Heart left ventricle (tissue), 16 donors: ENCODE measurements at regions not wholly inside any gene's neighbourhood (a gene's known extent, or its start where the extent isn't known, plus 50 kb on each side); places are given as distances from the start of the nearest gene placed in this dataset.

Source experiments
- ATAC-seq, 4 donors: fragments of 200-7000 bp; cut with Tn5 transposase; one replicate each; pipeline ENCODE4 v1.9.1; 2020 to 2022; ENCODE audit warnings: moderate library complexity in 4 of 4, mild to moderate bottlenecking in 3 of 4, moderate number of reproducible peaks in 1 of 4
- DNase-seq, 5 donors: peaks; one replicate each; pipeline ENCODE4 v3.0.0-alpha.2; 2020
- H3K27ac ChIP-seq, 12 donors: fragments of 200-600 bp; sonication (generic) in 4 of 12; one replicate each; pipeline versions ENCODE4 v1.5.0 to v1.8.0; 2016 to 2022; ENCODE audit warnings: mild to moderate bottlenecking in 2 of 12
- H3K27me3 ChIP-seq, 9 donors: fragments of 200-600 bp; sonication (generic) in 2 of 9; one replicate each; pipeline versions ENCODE4 v1.5.1 to v1.8.0; 2016 to 2022; ENCODE audit warnings: mild to moderate bottlenecking in 3 of 9
- H3K36me3 ChIP-seq, 9 donors: fragments of 200-600 bp; sonication (generic) in 2 of 9; one replicate each; pipeline versions ENCODE4 v1.5.0 to v1.8.0; 2018 to 2022; ENCODE audit warnings: mild to moderate bottlenecking in 2 of 9
- H3K4me1 ChIP-seq, 12 donors: fragments of 200-600 bp; sonication (generic) in 4 of 12; one replicate each; pipeline versions ENCODE4 v1.5.0 to v1.8.0; 2016 to 2022; ENCODE audit warnings: mild to moderate bottlenecking in 3 of 12
- H3K4me3 ChIP-seq, 12 donors: fragments of 200-600 bp; sonication (generic) in 4 of 12; one replicate each; pipeline versions ENCODE4 v1.5.0 to v1.8.0; 2017 to 2022; ENCODE audit warnings: mild to moderate bottlenecking in 9 of 12, moderate library complexity in 4 of 12
- H3K9me3 ChIP-seq, 12 donors: fragments of 200-600 bp; sonication (generic) in 4 of 12; one replicate each; pipeline versions ENCODE4 v1.5.0 to v1.8.0; 2016 to 2022; ENCODE audit warnings: mild to moderate bottlenecking in 1 of 12
- POLR2A ChIP-seq, 2 donors: fragments of 450-650 bp; IDR thresholded peaks; one replicate each; pipeline ENCODE4 v1.6.1; 2017; ENCODE audit warnings: antibody characterized with exemption in 2 of 2, mild to moderate bottlenecking in 2 of 2, moderate library complexity in 2 of 2
- WGBS, 4 donors: extraction: QIAGEN DNeasy Blood & Tissue Kit in 2 of 4; methylation state at CpG; one replicate each; pipeline versions ENCODE4 v1.1.5 to v1.1.7; 2013 to 2018; 5-methylcytosine and 5-hydroxymethylcytosine counted together
- intact Hi-C, 10 donors: fragments of 100-400 bp; cut with DNase I; formaldehyde crosslinking; loops; one replicate each; pipeline versions ENCODE4 v1.11.1 to v1.14.2; 2022
- TF ChIP-seq, protein P1 (sequence below), 12 donors: fragments of 200-600 bp; sonication (generic) in 4 of 12; IDR thresholded peaks; one replicate each; pipeline versions ENCODE4 v1.5.0 to v1.8.0; 2018 to 2022; ENCODE audit warnings: antibody characterized with exemption in 12 of 12, mild to moderate bottlenecking in 5 of 12
- donor health status: ischemic (EF 13 %, LVEDD 7.1; RV severe dilation, severe dysfunction).
- donor health status: healthy with polysubstance abuse.
- donor health status: DM: no; HTN: yes; CAD: no.
- donor health status: DM: no; HTN: no; CAD: no.
- donor health status: ischemic (EF 25% LVEDD 6.9; RV normal size, moderate dysfunction).
- donor health status: ischemic (EF 25% LVEDD 5.7; RV mildly dilated, moderate dysfunction).
- donor health status: healthy.
- donor health status: DM: yes; HTN: yes; CAD: no.
- donor health status: ischemic (EF 35%, LVEDD 5.7; RV mildly dilated, moderate dysfunction).
- donor health status: nonischemic (EF 11% LVEDD 7.7; RV severe dilation, severe dysfunction).
- donor health status: DM: yes; HTN: yes; CAD: no.
- donor health status: PGD.
- donor health status: ischemic (EF 29% LVEDD 5.4; RV normal size, mild dysfunction).
- donor health status: nonischemic (EF 23%, LVEDD 6.1; RV moderate dilation, normal function).

DNA sequence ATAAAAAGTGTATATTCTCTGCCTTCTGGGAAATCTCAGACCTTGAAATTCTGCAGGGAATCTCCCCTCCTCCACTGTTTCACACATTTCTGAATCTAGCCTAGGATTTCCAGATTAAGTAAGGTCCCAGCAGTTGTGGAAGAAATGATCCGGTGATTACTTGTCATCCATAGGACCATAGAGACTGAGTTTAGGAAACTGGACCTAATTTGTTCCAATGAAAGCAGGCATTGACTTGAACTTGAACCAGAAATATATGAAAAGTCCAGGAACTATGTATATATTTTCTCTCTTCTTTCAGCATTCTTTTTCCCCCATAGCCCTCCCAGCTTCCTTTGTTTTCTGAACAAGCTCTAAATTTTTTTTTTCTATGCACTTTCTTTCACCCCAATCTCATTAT lies 149.5 kb upstream of the SPAG17 start:
- ATAC-seq (no peak), DNase-seq (no peak)
- Histone ChIP-seq H3K27ac (no peak overlapping the region), H3K4me1 (no peaks in the 10 kb centered on the region), H3K36me3 (no peaks in the 10 kb centered on the region), H3K9me3 (no peaks in the 10 kb centered on the region), H3K27me3 (no peaks in the 10 kb centered on the region), H3K4me3 (no peak overlapping the region)
- TF ChIP-seq POLR2A (IDR thresholded peaks at IDR 0.05): no peak
- TF ChIP-seq, protein P1, sequence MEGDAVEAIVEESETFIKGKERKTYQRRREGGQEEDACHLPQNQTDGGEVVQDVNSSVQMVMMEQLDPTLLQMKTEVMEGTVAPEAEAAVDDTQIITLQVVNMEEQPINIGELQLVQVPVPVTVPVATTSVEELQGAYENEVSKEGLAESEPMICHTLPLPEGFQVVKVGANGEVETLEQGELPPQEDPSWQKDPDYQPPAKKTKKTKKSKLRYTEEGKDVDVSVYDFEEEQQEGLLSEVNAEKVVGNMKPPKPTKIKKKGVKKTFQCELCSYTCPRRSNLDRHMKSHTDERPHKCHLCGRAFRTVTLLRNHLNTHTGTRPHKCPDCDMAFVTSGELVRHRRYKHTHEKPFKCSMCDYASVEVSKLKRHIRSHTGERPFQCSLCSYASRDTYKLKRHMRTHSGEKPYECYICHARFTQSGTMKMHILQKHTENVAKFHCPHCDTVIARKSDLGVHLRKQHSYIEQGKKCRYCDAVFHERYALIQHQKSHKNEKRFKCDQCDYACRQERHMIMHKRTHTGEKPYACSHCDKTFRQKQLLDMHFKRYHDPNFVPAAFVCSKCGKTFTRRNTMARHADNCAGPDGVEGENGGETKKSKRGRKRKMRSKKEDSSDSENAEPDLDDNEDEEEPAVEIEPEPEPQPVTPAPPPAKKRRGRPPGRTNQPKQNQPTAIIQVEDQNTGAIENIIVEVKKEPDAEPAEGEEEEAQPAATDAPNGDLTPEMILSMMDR (IDR thresholded peaks at IDR 0.05): no peak
- intact Hi-C loops: no loop called here
- 60 to 81% (median 79%) methylated on average over 1 of the region's 1 CpG for WGBS, 4 donors

DNA sequence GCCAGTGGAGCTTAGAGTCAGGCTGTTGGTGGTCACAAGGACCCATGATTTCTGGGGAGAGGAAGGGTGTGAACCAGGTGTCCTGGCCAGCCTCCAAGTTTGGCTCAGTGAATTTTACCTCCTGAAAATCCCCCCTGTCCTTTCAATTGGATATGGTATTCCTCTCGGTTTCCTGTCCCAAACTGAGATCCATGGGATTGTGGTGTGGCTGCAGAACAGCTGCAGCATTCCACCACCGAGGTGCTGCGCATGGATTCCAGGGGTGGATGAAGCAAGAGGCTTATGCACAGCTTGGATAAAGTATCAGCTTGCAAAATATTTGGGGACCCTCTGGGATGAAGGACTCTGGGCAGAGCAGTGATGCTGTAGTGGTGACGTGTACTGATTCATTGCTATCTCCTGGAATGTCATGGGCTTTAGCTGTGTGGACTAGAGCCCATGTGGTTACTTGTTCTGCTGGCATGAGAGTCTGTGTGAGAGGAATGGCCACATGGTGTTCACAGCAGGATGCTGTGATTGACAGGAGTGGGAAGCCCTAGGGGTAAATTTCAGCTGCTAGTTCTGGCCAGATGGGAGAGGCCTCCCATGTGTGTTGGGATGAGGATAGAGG lies 148.7 kb upstream of the SPAG17 start:
- H3K27me3 ChIP-seq: no peaks in the 10 kb centered on the region
- H3K27ac ChIP-seq: no peak overlapping the region
- DNase-seq (no peak), ATAC-seq (no peak)
- H3K4me1 ChIP-seq: no peaks in the 10 kb centered on the region
- TF ChIP-seq, protein P1 (IDR thresholded peaks at IDR 0.05): no peak
- no peak for TF ChIP-seq POLR2A (IDR thresholded peaks at IDR 0.05)
- no peak overlapping the region for H3K4me3 ChIP-seq
- WGBS, 4 donors: 57 to 82% (median 64%) methylated on average over 4 of the region's 4 CpGs
- no peaks in the 10 kb centered on the region for H3K36me3 ChIP-seq
- intact Hi-C loops: no loop called here
- H3K9me3 ChIP-seq: no peaks in the 10 kb centered on the region

DNA sequence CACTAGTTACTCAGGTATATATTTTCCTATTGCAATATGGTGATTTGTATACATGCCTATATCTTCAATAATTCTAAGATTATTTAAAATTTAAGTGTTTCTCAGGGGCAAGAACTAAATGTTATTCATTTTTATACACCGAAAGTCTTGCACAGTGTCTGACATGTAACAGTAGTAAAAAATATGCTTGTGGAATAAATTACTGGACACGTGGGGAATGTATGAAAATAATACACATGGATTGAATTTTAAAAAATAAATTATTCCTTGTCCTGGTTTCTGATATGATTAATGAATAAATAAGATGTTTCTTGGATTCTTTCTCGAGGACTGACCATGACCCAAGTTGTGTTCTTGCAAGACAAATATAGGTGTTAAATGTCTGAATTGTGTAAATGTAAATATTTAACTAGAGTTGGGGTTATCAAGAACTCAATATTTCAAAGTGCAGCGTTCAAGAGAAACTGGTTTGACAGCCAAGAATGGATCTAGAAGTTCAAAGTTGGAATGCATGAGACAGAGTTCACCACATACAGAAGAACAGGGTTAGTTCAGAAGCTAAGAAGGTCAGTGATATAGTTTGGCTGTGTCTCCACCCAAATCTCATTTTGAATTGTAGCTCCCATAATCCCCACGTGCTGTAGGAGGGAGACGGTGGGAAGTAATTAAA lies 142.1 kb upstream of the SPAG17 start:
- 72 to 76% (median 74%) methylated on average over 6 of the region's 6 CpGs for WGBS, 4 donors
- no peaks in the 10 kb centered on the region for H3K27me3 ChIP-seq
- no peaks in the 10 kb centered on the region for H3K9me3 ChIP-seq
- ATAC-seq (no peak), DNase-seq (no peak)
- no peaks in the 10 kb centered on the region for H3K36me3 ChIP-seq
- no peaks in the 10 kb centered on the region for H3K4me1 ChIP-seq
- intact Hi-C loops: no loop called here
- H3K4me3 ChIP-seq: no peak overlapping the region
- no peak overlapping the region for H3K27ac ChIP-seq
- no peak for TF ChIP-seq POLR2A (IDR thresholded peaks at IDR 0.05)
- TF ChIP-seq, protein P1 (IDR thresholded peaks at IDR 0.05): no peak

DNA sequence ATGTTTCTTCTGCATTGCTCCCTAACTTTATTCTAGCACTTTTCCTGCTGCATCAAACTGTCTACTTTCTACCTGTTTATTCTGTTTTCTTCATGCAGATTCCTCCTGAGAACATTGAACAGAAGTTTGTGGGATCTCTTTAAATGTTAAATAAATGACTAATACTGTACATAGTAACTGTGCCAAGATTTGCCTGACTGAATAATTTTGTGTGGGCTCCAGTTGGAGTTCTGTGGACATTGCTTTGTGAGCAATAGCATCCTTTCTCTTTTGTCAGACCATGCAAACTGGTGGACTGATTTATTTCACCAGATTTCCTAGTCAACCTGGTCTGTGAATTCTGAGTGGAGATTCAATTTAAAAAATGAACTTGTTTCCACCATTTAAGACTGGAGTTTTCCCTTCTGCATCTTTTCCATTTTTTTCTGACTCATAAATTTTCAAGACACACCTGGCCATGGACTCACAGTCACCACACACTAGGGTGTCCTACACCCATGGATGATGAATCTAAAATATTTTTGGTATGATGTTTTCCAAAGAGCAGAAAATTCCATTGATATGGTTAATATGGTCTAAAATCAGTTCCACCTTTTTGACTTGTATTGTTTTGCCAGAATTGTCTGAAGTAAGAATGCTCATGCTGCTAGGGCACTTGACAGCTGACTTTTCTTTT lies 140.7 kb upstream of the SPAG17 start:
- ATAC-seq (no peak), DNase-seq (no peak)
- H3K36me3 ChIP-seq: no peaks in the 10 kb centered on the region
- TF ChIP-seq POLR2A (IDR thresholded peaks at IDR 0.05): no peak
- TF ChIP-seq, protein P1 (IDR thresholded peaks at IDR 0.05): no peak
- H3K27me3 ChIP-seq: no peaks in the 10 kb centered on the region
- no peak overlapping the region for H3K4me3 ChIP-seq
- no peak overlapping the region for H3K27ac ChIP-seq
- intact Hi-C loops: no loop called here
- H3K9me3 ChIP-seq: no peaks in the 10 kb centered on the region
- no peaks in the 10 kb centered on the region for H3K4me1 ChIP-seq
